Gastroesophageal sphincter (tissue), 3 donors: ENCODE measurements at regions not wholly inside any gene's neighbourhood (a gene's known extent, or its start where the extent isn't known, plus 50 kb on each side); places are given as distances from the start of the nearest gene placed in this dataset.

Experiments
- CTCF ChIP-seq, 4 experiments: fragments of 200-600 bp in 2 of 4; fragments of 450-650 bp in 2 of 4; sonication (generic) in 1 of 4; IDR thresholded peaks; one replicate each; pipeline ENCODE4 v1.5.1; 2017 to 2019; ENCODE audit warnings: antibody characterized with exemption in 4 of 4, mild to moderate bottlenecking in 2 of 4, moderate library complexity in 2 of 4
- EP300 ChIP-seq: sonication (generic); formaldehyde crosslinking; IDR thresholded peaks from one replicate; pipeline ENCODE4 v1.6.1; 2017; ENCODE audit warnings: antibody characterized with exemption, mild to moderate bottlenecking
- POLR2A ChIP-seq, 2 donors: fragments of 450-650 bp; IDR thresholded peaks; one replicate each; pipeline ENCODE4 v1.6.1; 2017; ENCODE audit warnings: antibody characterized with exemption in 2 of 2, mild to moderate bottlenecking in 2 of 2, moderate library complexity in 1 of 2

- TF ChIP-seq CTCF (IDR thresholded peaks at IDR 0.05) = no peak
- no peak for TF ChIP-seq EP300
- TF ChIP-seq POLR2A (IDR thresholded peaks at IDR 0.05) = no peak
Observed at GRCh38 chr10:61061923-61062504, 118.0 kb upstream of the RHOBTB1 start.
